Lung (tissue), 11 donors: ENCODE measurements at regions not wholly inside any gene's neighbourhood (a gene's known extent, or its start where the extent isn't known, plus 50 kb on each side); places are given as distances from the start of the nearest gene placed in this dataset.

ENCODE experiments used
- ATAC-seq: fragments of 200-7000 bp; cut with Tn5 transposase; one replicate; pipeline ENCODE4 v1.9.1; 2020; ENCODE audit warnings: moderate number of reproducible peaks; ENCODE audit not compliant: insufficient read depth, low FRiP score
- DNase-seq, 3 donors: peaks; one replicate each; pipeline ENCODE4 v3.0.0-alpha.2; 2013 to 2017
- H3K27ac ChIP-seq, 2 donors: one replicate each; pipeline ENCODE4 v1.5.1; 2013; ENCODE audit warnings: mild to moderate bottlenecking in 2 of 2, moderate library complexity in 2 of 2, control low read depth in 1 of 2, inconsistent platforms in 1 of 2, low read depth in 1 of 2, low read length in 1 of 2
- H3K27me3 ChIP-seq, 3 donors: one replicate each; pipeline ENCODE4 v1.5.1; 2013; ENCODE audit warnings: low read length in 2 of 3; ENCODE audit not compliant: control insufficient read depth in 3 of 3, insufficient read depth in 3 of 3
- H3K36me3 ChIP-seq, 4 donors: one replicate each; pipeline ENCODE4 v1.5.1; 2013; ENCODE audit warnings: low read length in 4 of 4, mild to moderate bottlenecking in 1 of 4, moderate library complexity in 1 of 4; ENCODE audit not compliant: control insufficient read depth in 4 of 4, insufficient read depth in 4 of 4
- H3K4me1 ChIP-seq, 5 donors: one replicate each; pipeline ENCODE4 v1.5.1; 2013; ENCODE audit warnings: low read length in 5 of 5, mild to moderate bottlenecking in 2 of 5, moderate library complexity in 1 of 5; ENCODE audit not compliant: control insufficient read depth in 5 of 5, insufficient read depth in 5 of 5
- H3K4me3 ChIP-seq: one replicate; pipeline ENCODE4 v1.5.1; 2013; ENCODE audit warnings: mild to moderate bottlenecking, control low read depth, moderate library complexity
- H3K9ac ChIP-seq, 2 donors: one replicate each; pipeline ENCODE4 v1.5.1; 2013; ENCODE audit warnings: low read length in 2 of 2, control low read depth in 1 of 2; ENCODE audit not compliant: insufficient read depth in 1 of 2
- H3K9me3 ChIP-seq, 4 donors: one replicate each; pipeline ENCODE4 v1.5.1; 2013; ENCODE audit warnings: low read length in 3 of 4, mild to moderate bottlenecking in 1 of 4, moderate library complexity in 1 of 4; ENCODE audit not compliant: control insufficient read depth in 4 of 4, insufficient read depth in 3 of 4
- CTCF ChIP-seq: IDR thresholded peaks from 2 replicates; pipeline ENCODE4 v1.5.1; 2012; ENCODE audit warnings: mild to moderate bottlenecking; ENCODE audit errors: control extremely low read depth, extremely low read depth
- WGBS, 2 donors: extraction: QIAGEN DNeasy Blood & Tissue Kit; methylation state at CpG; one replicate each; pipeline ENCODE4 v1.1.7; 2013; 5-methylcytosine and 5-hydroxymethylcytosine counted together
- donor health status: control.
- donor health status: control.
- donor health status: Bipolar disorder and iron deficiency.
- donor health status: healthy.
- donor health status: DM: yes; HTN: yes; CAD: no.

- H3K4me3 ChIP-seq, result no peak overlapping the region
- 85 to 95% methylated on average over 4 of the region's 4 CpGs for WGBS, 2 donors
- H3K27me3 ChIP-seq, result no peaks in the 10 kb centered on the region
- no peak for ATAC-seq
- peaks cover 0 to 43% (median 11%) of the 10 kb centered on the region in 5 donors for H3K4me1 ChIP-seq
- no peak overlapping the region for H3K9ac ChIP-seq
- no peaks in the 10 kb centered on the region for H3K9me3 ChIP-seq
- H3K36me3 ChIP-seq, result no peaks in the 10 kb centered on the region
- H3K27ac ChIP-seq, result no peak overlapping the region
- no peak for DNase-seq
- no peak for TF ChIP-seq CTCF
Observed at GRCh38 chr20:53825282-53825681, 231.6 kb upstream of the ZNF217 start.

GRCh38 chr20:53824779-53825178, 231.1 kb upstream of the ZNF217 start:
- no peaks in the 10 kb centered on the region for H3K36me3 ChIP-seq
- 63 to 73% methylated on average over 4 of the region's 4 CpGs for WGBS, 2 donors
- ATAC-seq, result no peak

GRCh38 chr20:53823121-53823764, 229.6 kb upstream of the ZNF217 start:
- no peak for TF ChIP-seq CTCF
- WGBS, 2 donors, result 82 to 85% methylated on average over 6 of the region's 6 CpGs

More at GRCh38 chr20:53824779-53825178, 231.1 kb upstream of the ZNF217 start:
- Histone ChIP-seq H3K4me1 (peaks cover 0 to 38% (median 7%) of the 10 kb centered on the region in 5 donors), H3K27me3 (no peaks in the 10 kb centered on the region), H3K9me3 (no peaks in the 10 kb centered on the region), H3K4me3 (no peak overlapping the region), H3K27ac (no peak overlapping the region), H3K9ac (no peak overlapping the region)
- no peak for DNase-seq
- TF ChIP-seq CTCF, result no peak

GRCh38 chr20:53822534-53822933, 228.9 kb upstream of the ZNF217 start:
- no peak overlapping the region for H3K9ac ChIP-seq
- peaks cover 0 to 20% (median 1%) of the 10 kb centered on the region in 5 donors for H3K4me1 ChIP-seq
- no peaks in the 10 kb centered on the region for H3K27me3 ChIP-seq
- TF ChIP-seq CTCF, result no peak
- no peak overlapping the region for H3K4me3 ChIP-seq
- peaks cover 0 to 5% (median 0%) of the 10 kb centered on the region in 4 donors for H3K9me3 ChIP-seq
- ATAC-seq (no peak), DNase-seq (no peak)
- H3K27ac ChIP-seq, result no peak overlapping the region
- 94 to 96% methylated on average over 5 of the region's 5 CpGs for WGBS, 2 donors
- H3K36me3 ChIP-seq, result no peaks in the 10 kb centered on the region

More at GRCh38 chr20:53823121-53823764, 229.6 kb upstream of the ZNF217 start:
- H3K27ac ChIP-seq, result no peak overlapping the region
- no peaks in the 10 kb centered on the region for H3K27me3 ChIP-seq
- ATAC-seq (no peak), DNase-seq (no peak)
- peaks cover 0 to 5% (median 0%) of the 10 kb centered on the region in 4 donors for H3K9me3 ChIP-seq
- H3K4me1 ChIP-seq, result peaks cover 0 to 25% (median 1%) of the 10 kb centered on the region in 5 donors
- no peak overlapping the region for H3K4me3 ChIP-seq
- H3K36me3 ChIP-seq, result no peaks in the 10 kb centered on the region
- no peak overlapping the region for H3K9ac ChIP-seq
